ENCODE measurements at regions not wholly inside any gene's neighbourhood (a gene's known extent, or its start where the extent isn't known, plus 50 kb on each side); places are given as distances from the start of the nearest gene placed in this dataset.

DNA sequence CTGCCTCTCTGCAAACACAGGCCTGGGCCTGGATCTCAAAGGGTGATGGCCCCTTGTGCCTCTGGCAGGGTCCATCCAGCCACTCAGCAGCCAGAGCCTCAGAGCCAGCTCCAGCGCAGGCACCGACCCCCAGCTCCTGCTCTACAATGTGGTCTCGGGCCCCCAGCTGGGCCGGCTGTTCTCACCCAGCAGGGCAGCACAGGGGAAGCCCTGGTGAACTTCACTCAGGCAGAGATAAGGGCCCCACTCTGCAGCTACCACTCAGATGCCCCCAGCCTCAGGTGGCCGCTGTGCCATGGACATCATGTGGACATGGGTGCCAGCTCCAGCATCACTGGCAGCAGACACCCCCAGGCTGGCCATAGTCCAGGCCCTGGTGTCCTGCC, 173.1 kb downstream of the TBC1D2B start:
- no peak overlapping the region for H3K14ac ChIP-seq (ENCODE audit: insufficient read length)
- no peak overlapping the region for H3K18ac ChIP-seq (ENCODE audit: extremely low read depth, low read length)
- no peak overlapping the region for H3K56ac ChIP-seq (replicated peaks; ENCODE audit: insufficient read length, low read depth, low read length)
- DNase-seq (ENCODE audit: low read depth in 1 of 2, low spot score in 2 of 2) (no peak), FAIRE-seq (no peak)
- ChIA-PET CTCF (ENCODE audit: partially characterized antibody) (interaction anchor here (0.6 to 4.0 kb wide), 11 partner anchors 51 to 291 kb away, joined by 3 to 16 read pairs (median 4); no protein-coding TSS in a partner anchor), POLR2A (ENCODE audit: partially characterized antibody) (no interaction called here)
- H4K91ac ChIP-seq (replicated peaks; ENCODE audit: insufficient read length, low read length) = no peak overlapping the region
- H3K9ac ChIP-seq (replicated peaks in 1 of 4; ENCODE audit: extremely low read depth in 1 of 4, low read depth in 3 of 4, low read length in 3 of 4) = no peak overlapping the region
- H3K23ac ChIP-seq (ENCODE audit: insufficient read length) = no peak overlapping the region
- no peaks in the 10 kb centered on the region for H3K79me2 ChIP-seq (ENCODE audit: control insufficient read depth in 1 of 2, insufficient read depth in 2 of 2, low read length in 2 of 2)
- H2AK5ac ChIP-seq (ENCODE audit: low read depth, low read length) = no peak overlapping the region
- H4K8ac ChIP-seq (ENCODE audit: extremely low read depth, insufficient read depth, low read length) = no peak overlapping the region
- no peak overlapping the region for H3K27ac ChIP-seq (ENCODE audit: low read depth, low read length)
- H3K23me2 ChIP-seq (ENCODE audit: low read depth, low read length) = no peaks in the 10 kb centered on the region
- H2BK5ac ChIP-seq (ENCODE audit: low read depth, low read length) = no peak overlapping the region
- no peak overlapping the region for H2BK12ac ChIP-seq (ENCODE audit: low read depth, low read length)
- H4K20me1 ChIP-seq (replicated peaks in 1 of 2; ENCODE audit: control insufficient read depth in 1 of 2, insufficient read depth in 2 of 2, low read length in 2 of 2) = no peaks in the 10 kb centered on the region
- H3K27me3 ChIP-seq (replicated peaks in 1 of 4; ENCODE audit: control insufficient read depth in 3 of 4, extremely low read depth in 1 of 4, insufficient read depth in 3 of 4, low read length in 3 of 4) = no peaks in the 10 kb centered on the region
- no peaks in the 10 kb centered on the region for H3K36me3 ChIP-seq (ENCODE audit: control insufficient read depth in 2 of 4, insufficient read depth in 4 of 4, low read length in 3 of 4)
- H2BK15ac ChIP-seq (ENCODE audit: low read length) = no peak overlapping the region
- H2AFZ ChIP-seq (ENCODE audit: low read length) = no peak overlapping the region
- H3K4me2 ChIP-seq (ENCODE audit: insufficient read depth in 1 of 2, low read depth in 2 of 2, low read length in 2 of 2) = no peak overlapping the region
- no peaks in the 10 kb centered on the region for H3K79me1 ChIP-seq (ENCODE audit: low read depth, low read length)
- no peak overlapping the region for H2BK20ac ChIP-seq (ENCODE audit: low read length)
- H3K4me3 ChIP-seq (ENCODE audit: extremely low read depth in 1 of 4, insufficient read depth in 2 of 4, low read depth in 3 of 4, low read length in 4 of 4) = no peak overlapping the region
- no peak overlapping the region for H2BK120ac ChIP-seq (replicated peaks; ENCODE audit: low read depth, low read length)
- TF ChIP-seq CEBPB (IDR thresholded peaks at IDR 0.05; ENCODE audit: low read depth, low read length) = no peak
- TF ChIP-seq BRCA1 (IDR thresholded peaks at IDR 0.05; ENCODE audit: low read depth, low read length) = no peak
- TF ChIP-seq, protein P1, sequence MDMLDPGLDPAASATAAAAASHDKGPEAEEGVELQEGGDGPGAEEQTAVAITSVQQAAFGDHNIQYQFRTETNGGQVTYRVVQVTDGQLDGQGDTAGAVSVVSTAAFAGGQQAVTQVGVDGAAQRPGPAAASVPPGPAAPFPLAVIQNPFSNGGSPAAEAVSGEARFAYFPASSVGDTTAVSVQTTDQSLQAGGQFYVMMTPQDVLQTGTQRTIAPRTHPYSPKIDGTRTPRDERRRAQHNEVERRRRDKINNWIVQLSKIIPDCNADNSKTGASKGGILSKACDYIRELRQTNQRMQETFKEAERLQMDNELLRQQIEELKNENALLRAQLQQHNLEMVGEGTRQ (IDR thresholded peaks at IDR 0.05; ENCODE audit: low read length) = no peak
- no peak for TF ChIP-seq HDAC2 (IDR thresholded peaks at IDR 0.05; ENCODE audit: borderline replicate concordance in 1 of 2, low read depth in 2 of 2, low read length in 2 of 2)
- no peak for TF ChIP-seq CHD2 (IDR thresholded peaks at IDR 0.05; ENCODE audit: low read length)
- no peak for TF ChIP-seq KDM4A (IDR thresholded peaks at IDR 0.05; ENCODE audit: low read depth, low read length, severe bottlenecking)
- no peaks in the 10 kb centered on the region for H3K9me3 ChIP-seq (ENCODE audit: insufficient read depth in 2 of 2, low read depth in 1 of 2, low read length in 1 of 2)
- H4K5ac ChIP-seq (ENCODE audit: insufficient read length, low read depth, low read length) = no peak overlapping the region
- H3K4me1 ChIP-seq (replicated peaks in 1 of 4; ENCODE audit: control insufficient read depth in 3 of 4, insufficient read depth in 4 of 4, low read length in 3 of 4) = peaks cover 0 to 2% (median 0%) of the 10 kb centered on the region in 4 experiments; a peak in 2 of 7 replicates
- no peak overlapping the region for H3K4ac ChIP-seq (replicated peaks; ENCODE audit: insufficient read length, low read depth, low read length)
- WGBS, 2 experiments (ENCODE audit: extremely low coverage in 1 of 2, insufficient coverage in 1 of 2, insufficient read length in 1 of 2, insufficient replicate concordance in 2 of 2, low coverage in 1 of 2, low lambda C conversion rate in 2 of 2, missing lambda C conversion rate in 1 of 2) = 94% methylated on average over 5 of the region's 5 CpGs; no CpG with 5 or more reads in 1 of the 2 experiments

Data from H1 (cell line).